ENCODE measurements at regions not wholly inside any gene's neighbourhood (a gene's known extent, or its start where the extent isn't known, plus 50 kb on each side); places are given as distances from the start of the nearest gene placed in this dataset.

- TF ChIP-seq TEAD4 (IDR thresholded peaks at IDR 0.05): no peak
- TF ChIP-seq RAD21 (IDR thresholded peaks at IDR 0.05; ENCODE audit: low read depth): no peak
- no peak for TF ChIP-seq TAF1 (IDR thresholded peaks at IDR 0.05; ENCODE audit: low read depth)
- no peak for TF ChIP-seq ZBTB7A (IDR thresholded peaks at IDR 0.05; ENCODE audit: low read depth)
- TF ChIP-seq, protein P1, sequence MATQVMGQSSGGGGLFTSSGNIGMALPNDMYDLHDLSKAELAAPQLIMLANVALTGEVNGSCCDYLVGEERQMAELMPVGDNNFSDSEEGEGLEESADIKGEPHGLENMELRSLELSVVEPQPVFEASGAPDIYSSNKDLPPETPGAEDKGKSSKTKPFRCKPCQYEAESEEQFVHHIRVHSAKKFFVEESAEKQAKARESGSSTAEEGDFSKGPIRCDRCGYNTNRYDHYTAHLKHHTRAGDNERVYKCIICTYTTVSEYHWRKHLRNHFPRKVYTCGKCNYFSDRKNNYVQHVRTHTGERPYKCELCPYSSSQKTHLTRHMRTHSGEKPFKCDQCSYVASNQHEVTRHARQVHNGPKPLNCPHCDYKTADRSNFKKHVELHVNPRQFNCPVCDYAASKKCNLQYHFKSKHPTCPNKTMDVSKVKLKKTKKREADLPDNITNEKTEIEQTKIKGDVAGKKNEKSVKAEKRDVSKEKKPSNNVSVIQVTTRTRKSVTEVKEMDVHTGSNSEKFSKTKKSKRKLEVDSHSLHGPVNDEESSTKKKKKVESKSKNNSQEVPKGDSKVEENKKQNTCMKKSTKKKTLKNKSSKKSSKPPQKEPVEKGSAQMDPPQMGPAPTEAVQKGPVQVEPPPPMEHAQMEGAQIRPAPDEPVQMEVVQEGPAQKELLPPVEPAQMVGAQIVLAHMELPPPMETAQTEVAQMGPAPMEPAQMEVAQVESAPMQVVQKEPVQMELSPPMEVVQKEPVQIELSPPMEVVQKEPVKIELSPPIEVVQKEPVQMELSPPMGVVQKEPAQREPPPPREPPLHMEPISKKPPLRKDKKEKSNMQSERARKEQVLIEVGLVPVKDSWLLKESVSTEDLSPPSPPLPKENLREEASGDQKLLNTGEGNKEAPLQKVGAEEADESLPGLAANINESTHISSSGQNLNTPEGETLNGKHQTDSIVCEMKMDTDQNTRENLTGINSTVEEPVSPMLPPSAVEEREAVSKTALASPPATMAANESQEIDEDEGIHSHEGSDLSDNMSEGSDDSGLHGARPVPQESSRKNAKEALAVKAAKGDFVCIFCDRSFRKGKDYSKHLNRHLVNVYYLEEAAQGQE (IDR thresholded peaks at IDR 0.05; ENCODE audit: low read depth): no peak
- TF ChIP-seq, protein P2, sequence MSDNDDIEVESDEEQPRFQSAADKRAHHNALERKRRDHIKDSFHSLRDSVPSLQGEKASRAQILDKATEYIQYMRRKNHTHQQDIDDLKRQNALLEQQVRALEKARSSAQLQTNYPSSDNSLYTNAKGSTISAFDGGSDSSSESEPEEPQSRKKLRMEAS (IDR thresholded peaks at IDR 0.05): no peak
- TF ChIP-seq USF1 (IDR thresholded peaks at IDR 0.05): no peak
- TF ChIP-seq NFIC (IDR thresholded peaks at IDR 0.05): no peak
- TF ChIP-seq EP300 (IDR thresholded peaks at IDR 0.05; ENCODE audit: borderline replicate concordance): no peak
- no peak for TF ChIP-seq CEBPB (IDR thresholded peaks at IDR 0.05)
- no peak for TF ChIP-seq FOXM1 (IDR thresholded peaks at IDR 0.05; ENCODE audit: borderline replicate concordance, low read depth)
Measured at GRCh38 chr16:61421111-61421510, 615.1 kb downstream of the CDH8 start.
